Panc1 (cell line): ENCODE measurements at regions not wholly inside any gene's neighbourhood (a gene's known extent, or its start where the extent isn't known, plus 50 kb on each side); places are given as distances from the start of the nearest gene placed in this dataset.

Experiments
- ATAC-seq: fragments of 200-7000 bp; cut with Tn5 transposase; 2 replicates; pipeline ENCODE4 v1.9.1; 2020; ENCODE audit warnings: mild to moderate bottlenecking, moderate library complexity
- BruUV-seq: library from RNA; stranded (reverse); fragments of 400-500 nt; replicated peaks from 2 replicates; lab custom pipeline; 2021; lab: Mats Ljungman, UMichigan
- CTCF ChIA-PET: fragments of 300-600 bp; sonication (Branson Sonifier 250); formaldehyde crosslinking; loops from one replicate; lab custom pipeline; 2022; ENCODE audit warnings: antibody characterized with exemption; lab: Charles Lee
- POLR2A ChIA-PET: fragments of 300-600 bp; sonication (Branson Sonifier 250); formaldehyde crosslinking; loops from one replicate; lab custom pipeline; 2022; ENCODE audit warnings: antibody characterized with exemption; lab: Charles Lee
- DNase-seq: peaks from one replicate; pipeline ENCODE4 v3.0.0-alpha.2; 2010; ENCODE audit warnings: low read depth, low spot score
- H3K27ac ChIP-seq: 2 replicates; pipeline ENCODE4 v1.5.1; 2011; ENCODE audit warnings: mild to moderate bottlenecking, low read length, inconsistent platforms
- H3K27me3 ChIP-seq: fragments of 200-500 bp; sonication (Bioruptor generic); 2 replicates; pipeline ENCODE4 v1.6.0; 2014; ENCODE audit warnings: low read length, inconsistent platforms; ENCODE audit not compliant: control insufficient read depth, insufficient read depth
- H3K36me3 ChIP-seq: fragments of 200-500 bp; sonication (Bioruptor generic); 2 replicates; pipeline ENCODE4 v1.5.1; 2014; ENCODE audit warnings: inconsistent platforms, mild to moderate bottlenecking, low read length, moderate library complexity; ENCODE audit not compliant: control insufficient read depth, insufficient read depth
- H3K4me1 ChIP-seq: 2 replicates; pipeline ENCODE4 v1.5.1; 2011; ENCODE audit warnings: inconsistent platforms, mild to moderate bottlenecking, low read length, moderate library complexity; ENCODE audit not compliant: control insufficient read depth, insufficient read depth
- H3K4me3 ChIP-seq, 2 experiments: 2 replicates each; pipeline ENCODE4 v1.5.1; 2011 to 2012; ENCODE audit warnings: low read depth in 2 of 2, low read length in 2 of 2, mild to moderate bottlenecking in 2 of 2, inconsistent platforms in 1 of 2, moderate library complexity in 1 of 2
- H3K9me3 ChIP-seq: fragments of 200-500 bp; sonication (Bioruptor generic); 2 replicates; pipeline ENCODE4 v1.5.1; 2014; ENCODE audit warnings: low read depth, mild to moderate bottlenecking, inconsistent platforms, low read length, moderate library complexity; ENCODE audit not compliant: control insufficient read depth, insufficient read depth
- POLR2AphosphoS5 ChIP-seq: IDR thresholded peaks from 2 replicates; pipeline ENCODE4 v1.6.1; 2012; ENCODE audit warnings: mild to moderate bottlenecking, low read depth, low read length, moderate library complexity
- SIN3A ChIP-seq: IDR thresholded peaks from 2 replicates; pipeline ENCODE4 v1.6.1; 2012; ENCODE audit warnings: low read depth, mild to moderate bottlenecking, low read length, moderate library complexity, borderline replicate concordance; ENCODE audit not compliant: insufficient read depth
- TCF7L2 ChIP-seq: IDR thresholded peaks from 2 replicates; pipeline ENCODE4 v1.6.1; 2011; ENCODE audit warnings: mild to moderate bottlenecking, low read depth, low read length, inconsistent platforms
- in situ Hi-C: cut with HindIII; loops from 2 replicates; pipeline ENCODE4 v1.10.0; 2016; ENCODE audit warnings: low sequenced_read_pairs, low pct_unique_long_range_greater_than_20kb
- intact Hi-C: fragments of 100-400 bp; cut with micrococcal nuclease; formaldehyde crosslinking; loops from one replicate; pipeline ENCODE4 v1.10.0; 2022; ENCODE audit not compliant: unreplicated experiment
- TF ChIP-seq, protein P1 (sequence below), 2 experiments: IDR thresholded peaks; 2 replicates each; pipeline ENCODE4 v1.6.1; 2011 to 2012; ENCODE audit warnings: low read depth in 2 of 2, control low read depth in 1 of 2, low read length in 1 of 2, mild to moderate bottlenecking in 1 of 2, moderate library complexity in 1 of 2; ENCODE audit not compliant: insufficient read depth in 1 of 2
- TF ChIP-seq, protein P2 (sequence below): fragments of 450-650 bp; IDR thresholded peaks from 2 replicates; pipeline ENCODE4 v1.5.1; 2017; ENCODE audit warnings: mild to moderate bottlenecking

DNA sequence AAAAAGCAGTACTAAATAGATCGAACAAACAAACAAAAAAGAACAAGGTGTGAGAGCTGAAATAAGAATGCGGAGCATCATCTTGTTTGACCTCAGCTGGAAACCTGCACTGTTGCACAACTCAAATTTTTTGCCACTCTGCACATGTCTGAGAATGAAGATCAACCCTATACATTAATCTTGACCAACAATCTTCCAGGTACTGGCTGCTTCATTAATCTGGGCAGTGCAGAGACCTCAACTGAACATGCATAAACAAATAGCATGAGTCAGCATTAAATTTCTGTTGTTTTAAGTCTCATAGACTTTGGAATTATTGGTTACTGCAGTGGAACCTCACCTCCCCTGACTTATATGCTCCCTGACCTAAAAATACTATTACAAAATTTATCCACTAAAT lies 114.6 kb upstream of the FTMT start:
- ChIA-PET POLR2A (no interaction called here), CTCF (no interaction called here)
- Histone ChIP-seq H3K4me1 (no peaks in the 10 kb centered on the region), H3K9me3 (no peaks in the 10 kb centered on the region), H3K4me3 (no peak overlapping the region), H3K36me3 (no peaks in the 10 kb centered on the region), H3K27me3 (no peaks in the 10 kb centered on the region), H3K27ac (no peak overlapping the region)
- BruUV-seq, result no TSS peak
- in situ Hi-C loops (no loop called here), intact Hi-C loops (no loop called here)
- ATAC-seq (no peak), DNase-seq (no peak)
- no peak for TF ChIP-seq POLR2AphosphoS5
- TF ChIP-seq, protein P1, sequence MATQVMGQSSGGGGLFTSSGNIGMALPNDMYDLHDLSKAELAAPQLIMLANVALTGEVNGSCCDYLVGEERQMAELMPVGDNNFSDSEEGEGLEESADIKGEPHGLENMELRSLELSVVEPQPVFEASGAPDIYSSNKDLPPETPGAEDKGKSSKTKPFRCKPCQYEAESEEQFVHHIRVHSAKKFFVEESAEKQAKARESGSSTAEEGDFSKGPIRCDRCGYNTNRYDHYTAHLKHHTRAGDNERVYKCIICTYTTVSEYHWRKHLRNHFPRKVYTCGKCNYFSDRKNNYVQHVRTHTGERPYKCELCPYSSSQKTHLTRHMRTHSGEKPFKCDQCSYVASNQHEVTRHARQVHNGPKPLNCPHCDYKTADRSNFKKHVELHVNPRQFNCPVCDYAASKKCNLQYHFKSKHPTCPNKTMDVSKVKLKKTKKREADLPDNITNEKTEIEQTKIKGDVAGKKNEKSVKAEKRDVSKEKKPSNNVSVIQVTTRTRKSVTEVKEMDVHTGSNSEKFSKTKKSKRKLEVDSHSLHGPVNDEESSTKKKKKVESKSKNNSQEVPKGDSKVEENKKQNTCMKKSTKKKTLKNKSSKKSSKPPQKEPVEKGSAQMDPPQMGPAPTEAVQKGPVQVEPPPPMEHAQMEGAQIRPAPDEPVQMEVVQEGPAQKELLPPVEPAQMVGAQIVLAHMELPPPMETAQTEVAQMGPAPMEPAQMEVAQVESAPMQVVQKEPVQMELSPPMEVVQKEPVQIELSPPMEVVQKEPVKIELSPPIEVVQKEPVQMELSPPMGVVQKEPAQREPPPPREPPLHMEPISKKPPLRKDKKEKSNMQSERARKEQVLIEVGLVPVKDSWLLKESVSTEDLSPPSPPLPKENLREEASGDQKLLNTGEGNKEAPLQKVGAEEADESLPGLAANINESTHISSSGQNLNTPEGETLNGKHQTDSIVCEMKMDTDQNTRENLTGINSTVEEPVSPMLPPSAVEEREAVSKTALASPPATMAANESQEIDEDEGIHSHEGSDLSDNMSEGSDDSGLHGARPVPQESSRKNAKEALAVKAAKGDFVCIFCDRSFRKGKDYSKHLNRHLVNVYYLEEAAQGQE (IDR thresholded peaks at IDR 0.05; ENCODE audit: insufficient read depth in 1 of 2, low read depth in 2 of 2, low read length in 1 of 2), result no peak
- TF ChIP-seq, protein P2, sequence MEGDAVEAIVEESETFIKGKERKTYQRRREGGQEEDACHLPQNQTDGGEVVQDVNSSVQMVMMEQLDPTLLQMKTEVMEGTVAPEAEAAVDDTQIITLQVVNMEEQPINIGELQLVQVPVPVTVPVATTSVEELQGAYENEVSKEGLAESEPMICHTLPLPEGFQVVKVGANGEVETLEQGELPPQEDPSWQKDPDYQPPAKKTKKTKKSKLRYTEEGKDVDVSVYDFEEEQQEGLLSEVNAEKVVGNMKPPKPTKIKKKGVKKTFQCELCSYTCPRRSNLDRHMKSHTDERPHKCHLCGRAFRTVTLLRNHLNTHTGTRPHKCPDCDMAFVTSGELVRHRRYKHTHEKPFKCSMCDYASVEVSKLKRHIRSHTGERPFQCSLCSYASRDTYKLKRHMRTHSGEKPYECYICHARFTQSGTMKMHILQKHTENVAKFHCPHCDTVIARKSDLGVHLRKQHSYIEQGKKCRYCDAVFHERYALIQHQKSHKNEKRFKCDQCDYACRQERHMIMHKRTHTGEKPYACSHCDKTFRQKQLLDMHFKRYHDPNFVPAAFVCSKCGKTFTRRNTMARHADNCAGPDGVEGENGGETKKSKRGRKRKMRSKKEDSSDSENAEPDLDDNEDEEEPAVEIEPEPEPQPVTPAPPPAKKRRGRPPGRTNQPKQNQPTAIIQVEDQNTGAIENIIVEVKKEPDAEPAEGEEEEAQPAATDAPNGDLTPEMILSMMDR, result no peak
- no peak for TF ChIP-seq TCF7L2
- TF ChIP-seq SIN3A, result no peak

DNA sequence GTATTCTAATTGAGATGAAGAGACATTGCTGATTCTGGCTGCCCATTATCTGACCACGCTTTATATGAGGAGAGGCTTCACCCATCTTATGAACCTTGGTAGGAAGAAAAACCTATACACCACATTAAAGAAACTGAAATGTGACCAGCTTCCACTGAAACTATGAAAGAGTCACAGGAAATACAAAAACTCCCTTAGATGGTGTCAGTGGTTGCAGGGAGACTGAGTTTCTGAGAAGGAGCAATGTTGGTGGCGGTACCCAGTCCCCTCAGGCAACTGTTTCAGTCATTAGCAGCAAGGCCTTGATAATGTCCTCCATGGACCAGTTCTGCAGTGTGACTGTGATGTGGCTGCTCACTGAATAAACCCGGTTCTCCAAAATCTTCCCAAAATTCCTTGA lies 110.5 kb upstream of the FTMT start:
- H3K4me3 ChIP-seq, result no peak overlapping the region
- H3K27me3 ChIP-seq, result no peaks in the 10 kb centered on the region
- ATAC-seq (no peak), DNase-seq (no peak)
- no peaks in the 10 kb centered on the region for H3K9me3 ChIP-seq
- no peaks in the 10 kb centered on the region for H3K36me3 ChIP-seq
- intact Hi-C loops (no loop called here), in situ Hi-C loops (no loop called here)
- TF ChIP-seq, protein P1 (IDR thresholded peaks at IDR 0.05; ENCODE audit: insufficient read depth in 1 of 2, low read depth in 2 of 2, low read length in 1 of 2), result no peak
- no peak for TF ChIP-seq SIN3A
- no TSS peak for BruUV-seq
- no peak overlapping the region for H3K27ac ChIP-seq
- no peaks in the 10 kb centered on the region for H3K4me1 ChIP-seq
- ChIA-PET POLR2A (no interaction called here), CTCF (no interaction called here)
